Testis (tissue), 2 donors: ENCODE measurements at regions not wholly inside any gene's neighbourhood (a gene's known extent, or its start where the extent isn't known, plus 50 kb on each side); places are given as distances from the start of the nearest gene placed in this dataset.

Source experiments
- CTCF ChIP-seq, 3 experiments: fragments of 450-650 bp in 2 of 3; fragments of 200-600 bp in 1 of 3; sonication (generic) in 1 of 3; IDR thresholded peaks; one replicate each; pipeline ENCODE4 v1.5.1; 2016 to 2019; ENCODE audit warnings: antibody characterized with exemption in 3 of 3, mild to moderate bottlenecking in 2 of 3, moderate library complexity in 1 of 3
- POLR2A ChIP-seq: fragments of 450-650 bp; IDR thresholded peaks from one replicate; pipeline ENCODE4 v1.6.1; 2017; ENCODE audit warnings: antibody characterized with exemption, mild to moderate bottlenecking, moderate library complexity

GRCh38 chr12:61554268-61555008, 705.8 kb upstream of the USP15 start:
- TF ChIP-seq CTCF (IDR thresholded peaks at IDR 0.05) (no peak), POLR2A (no peak)
